ENCODE measurements at regions not wholly inside any gene's neighbourhood (a gene's known extent, or its start where the extent isn't known, plus 50 kb on each side); places are given as distances from the start of the nearest gene placed in this dataset.

DNA sequence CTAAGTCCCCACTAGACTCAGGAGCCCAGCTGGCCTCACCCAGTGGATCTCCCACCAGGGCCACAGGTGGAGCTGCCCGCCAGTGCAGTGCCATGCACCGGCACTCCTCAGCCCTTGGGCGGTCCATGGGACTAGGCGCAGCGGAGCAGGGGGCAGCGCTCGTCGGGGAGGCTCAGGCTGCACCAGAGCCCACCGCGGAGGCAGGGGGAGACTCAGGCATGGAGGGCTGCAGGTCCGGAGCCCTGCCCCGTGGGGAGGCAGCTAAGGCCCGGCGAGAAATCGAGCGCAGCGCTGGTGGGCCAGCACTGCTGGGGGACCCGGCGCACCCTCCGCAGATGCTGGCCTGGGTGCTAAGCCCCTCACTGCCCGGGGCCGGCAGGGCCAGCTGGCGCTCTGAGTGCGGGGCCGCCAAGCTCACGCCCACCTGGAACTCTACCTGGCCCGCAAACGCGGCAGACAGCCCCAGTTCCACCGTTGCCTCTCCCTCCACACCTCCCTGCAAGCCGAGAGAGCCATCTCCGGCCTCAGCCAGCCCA is 1275.2 kb upstream of the CNTN5 start:
- Histone ChIP-seq H3K36me3 (ENCODE audit: control insufficient read depth in 2 of 2, insufficient read depth in 2 of 2, low read length in 1 of 2) (no peaks in the 10 kb centered on the region), H4K20me1 (ENCODE audit: control insufficient read depth, insufficient read depth) (no peaks in the 10 kb centered on the region), H3K27ac (ENCODE audit: control insufficient read depth, insufficient read depth) (no peak overlapping the region), H3K9ac (ENCODE audit: control insufficient read depth, insufficient read depth, low read length) (no peak overlapping the region), H3K9me3 (replicated peaks; ENCODE audit: control insufficient read depth, insufficient read depth, low read length) (peaks cover 2% of the 10 kb centered on the region; the same call in 2 of the 3 replicates), H3K79me2 (ENCODE audit: control insufficient read depth, insufficient read depth, low read length) (no peaks in the 10 kb centered on the region), H3K4me3 (no peak overlapping the region), H3K27me3 (replicated peaks in 1 of 2; ENCODE audit: control insufficient read depth in 2 of 2, insufficient read depth in 2 of 2, low read length in 1 of 2) (no peaks in the 10 kb centered on the region), H3K4me1 (ENCODE audit: control insufficient read depth, insufficient read depth, low read length) (no peaks in the 10 kb centered on the region), H2AFZ (ENCODE audit: control insufficient read depth, low read depth, low read length) (no peak overlapping the region), H3K4me2 (ENCODE audit: control insufficient read depth, insufficient read depth) (no peak overlapping the region)
- DNase-seq (ENCODE audit: low read depth, low spot score) (no peak), ATAC-seq (no peak), FAIRE-seq (no peak)
- no peak for TF ChIP-seq NR2C2 (IDR thresholded peaks at IDR 0.05; ENCODE audit: borderline replicate concordance, control insufficient read depth, insufficient read length, low read depth)
- no peak for TF ChIP-seq ZBTB40 (IDR thresholded peaks at IDR 0.05; ENCODE audit: borderline replicate concordance)
- no peak for TF ChIP-seq RCOR1 (conservative IDR thresholded peaks at IDR 0.05; ENCODE audit: low read depth, low read length)
- no peak for TF ChIP-seq RELB (IDR thresholded peaks at IDR 0.05; ENCODE audit: low read depth)
- TF ChIP-seq RB1 (IDR thresholded peaks at IDR 0.05; ENCODE audit: borderline replicate concordance), result no peak
- TF ChIP-seq SREBF2 (IDR thresholded peaks at IDR 0.05; ENCODE audit: low read length), result no peak
- WGBS (ENCODE audit: insufficient coverage, insufficient replicate concordance, low lambda C conversion rate, missing lambda C conversion rate), result 78% methylated on average over 22 of the region's 32 CpGs
- POLR2A ChIA-PET, result no interaction called here
- no TSS peak for BruUV-seq (replicated peaks)
- RAD21 ChIA-PET (ENCODE audit: unreplicated experiment), result no interaction called here
- in situ Hi-C loops (cut with MboI) (no loop called here), intact Hi-C loops (cut with micrococcal nuclease; ENCODE audit: unreplicated experiment) (no loop called here)
- CTCF ChIA-PET, result no interaction called here
- SMC1A ChIA-PET (ENCODE audit: uncharacterized antibody, unreplicated experiment), result interaction anchor here (1.2 kb wide), 1 partner anchor 8 kb away, joined by 3 read pairs; no protein-coding TSS in a partner anchor

All from GM12878 (cell line).